GM12878 (cell line): ENCODE measurements at regions not wholly inside any gene's neighbourhood (a gene's known extent, or its start where the extent isn't known, plus 50 kb on each side); places are given as distances from the start of the nearest gene placed in this dataset.

Experiments
- BACH1 ChIP-seq: fragments of 450-650 bp; IDR thresholded peaks from 2 replicates; pipeline ENCODE4 v1.6.1; 2017; ENCODE audit warnings: mild to moderate bottlenecking, borderline replicate concordance
- CEBPB ChIP-seq, 2 experiments: fragments of 150-350 bp in 1 of 2; IDR thresholded peaks; 2 replicates each; pipeline ENCODE4 v1.6.1; 2012 to 2014; ENCODE audit warnings: low read depth in 2 of 2, low read length in 2 of 2, borderline replicate concordance in 1 of 2, inconsistent platforms in 1 of 2
- EP300 ChIP-seq, 2 experiments: fragments of 150-350 bp in 1 of 2; IDR thresholded peaks; 2 replicates each; pipeline ENCODE4 v1.6.1; 2011 to 2012; ENCODE audit warnings: low read depth in 2 of 2, low read length in 2 of 2, borderline replicate concordance in 1 of 2, improper control_type of control experiment in 1 of 2, inconsistent platforms in 1 of 2; ENCODE audit not compliant: control insufficient read depth in 1 of 2
- EZH2 ChIP-seq: IDR thresholded peaks from 2 replicates; pipeline ENCODE4 v1.6.1; 2012; ENCODE audit warnings: low read depth, mild to moderate bottlenecking, control low read depth, inconsistent platforms, low read length, borderline replicate concordance; ENCODE audit not compliant: control insufficient read depth
- POLR2AphosphoS5 ChIP-seq: IDR thresholded peaks from 2 replicates; pipeline ENCODE4 v1.6.1; 2011; ENCODE audit warnings: mild to moderate bottlenecking, low read length, inconsistent platforms
- TF ChIP-seq, protein P1 (sequence below): IDR thresholded peaks from 2 replicates; pipeline ENCODE4 v1.6.1; 2011; ENCODE audit warnings: borderline replicate concordance, low read depth, mild to moderate bottlenecking, moderate library complexity, low read length; ENCODE audit not compliant: insufficient read depth, poor library complexity, severe bottlenecking
- TF ChIP-seq, protein P2 (sequence below), 3 experiments: IDR thresholded peaks in 2 of 3; conservative IDR thresholded peaks in 1 of 3; 2 replicates each; pipeline ENCODE4 v1.5.1; 2011; ENCODE audit warnings: low read depth in 3 of 3, low read length in 3 of 3, mild to moderate bottlenecking in 3 of 3, control low read depth in 2 of 3, moderate library complexity in 2 of 3, inconsistent platforms in 1 of 3, mixed read lengths in 1 of 3; ENCODE audit not compliant: control insufficient read depth in 2 of 3, insufficient read depth in 1 of 3; ENCODE audit errors: extremely low read depth in 1 of 3

- TF ChIP-seq POLR2AphosphoS5 (no peak), EZH2 (no peak), CEBPB (IDR thresholded peaks at IDR 0.05; ENCODE audit: borderline replicate concordance in 1 of 2, low read depth in 2 of 2, low read length in 2 of 2) (no peak), EP300 (IDR thresholded peaks at IDR 0.05; ENCODE audit: borderline replicate concordance in 1 of 2, control insufficient read depth in 1 of 2, low read depth in 2 of 2, low read length in 2 of 2) (no peak), BACH1 (no peak)
- TF ChIP-seq, protein P1, sequence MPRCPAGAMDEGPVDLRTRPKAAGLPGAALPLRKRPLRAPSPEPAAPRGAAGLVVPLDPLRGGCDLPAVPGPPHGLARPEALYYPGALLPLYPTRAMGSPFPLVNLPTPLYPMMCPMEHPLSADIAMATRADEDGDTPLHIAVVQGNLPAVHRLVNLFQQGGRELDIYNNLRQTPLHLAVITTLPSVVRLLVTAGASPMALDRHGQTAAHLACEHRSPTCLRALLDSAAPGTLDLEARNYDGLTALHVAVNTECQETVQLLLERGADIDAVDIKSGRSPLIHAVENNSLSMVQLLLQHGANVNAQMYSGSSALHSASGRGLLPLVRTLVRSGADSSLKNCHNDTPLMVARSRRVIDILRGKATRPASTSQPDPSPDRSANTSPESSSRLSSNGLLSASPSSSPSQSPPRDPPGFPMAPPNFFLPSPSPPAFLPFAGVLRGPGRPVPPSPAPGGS, result no peak
- TF ChIP-seq, protein P2, sequence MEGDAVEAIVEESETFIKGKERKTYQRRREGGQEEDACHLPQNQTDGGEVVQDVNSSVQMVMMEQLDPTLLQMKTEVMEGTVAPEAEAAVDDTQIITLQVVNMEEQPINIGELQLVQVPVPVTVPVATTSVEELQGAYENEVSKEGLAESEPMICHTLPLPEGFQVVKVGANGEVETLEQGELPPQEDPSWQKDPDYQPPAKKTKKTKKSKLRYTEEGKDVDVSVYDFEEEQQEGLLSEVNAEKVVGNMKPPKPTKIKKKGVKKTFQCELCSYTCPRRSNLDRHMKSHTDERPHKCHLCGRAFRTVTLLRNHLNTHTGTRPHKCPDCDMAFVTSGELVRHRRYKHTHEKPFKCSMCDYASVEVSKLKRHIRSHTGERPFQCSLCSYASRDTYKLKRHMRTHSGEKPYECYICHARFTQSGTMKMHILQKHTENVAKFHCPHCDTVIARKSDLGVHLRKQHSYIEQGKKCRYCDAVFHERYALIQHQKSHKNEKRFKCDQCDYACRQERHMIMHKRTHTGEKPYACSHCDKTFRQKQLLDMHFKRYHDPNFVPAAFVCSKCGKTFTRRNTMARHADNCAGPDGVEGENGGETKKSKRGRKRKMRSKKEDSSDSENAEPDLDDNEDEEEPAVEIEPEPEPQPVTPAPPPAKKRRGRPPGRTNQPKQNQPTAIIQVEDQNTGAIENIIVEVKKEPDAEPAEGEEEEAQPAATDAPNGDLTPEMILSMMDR (IDR thresholded peaks at IDR 0.05 in 2 of 3, conservative IDR thresholded peaks at IDR 0.05 in 1 of 3; ENCODE audit: control insufficient read depth in 2 of 3, extremely low read depth in 1 of 3, insufficient read depth in 1 of 3, low read depth in 3 of 3, low read length in 3 of 3), result no peak
Observed at GRCh38 chr4:173475751-173476150, 54.3 kb downstream of the HAND2 start.
